B cell (primary cell): ENCODE measurements at regions not wholly inside any gene's neighbourhood (a gene's known extent, or its start where the extent isn't known, plus 50 kb on each side); places are given as distances from the start of the nearest gene placed in this dataset.

Experiments
- ATAC-seq: fragments of 200-7000 bp; cut with Tn5 transposase; one replicate; pipeline ENCODE4 v1.10.0; 2021; ENCODE audit warnings: low read depth, mild to moderate bottlenecking, moderate number of reproducible peaks, moderate library complexity
- CTCF ChIA-PET: fragments of 350-600 bp; sonication (Branson Sonifier 250); formaldehyde crosslinking; loops from one replicate; lab custom pipeline; 2021; ENCODE audit warnings: antibody characterized with exemption, inconsistent platforms; lab: Charles Lee
- POLR2A ChIA-PET: fragments of 350-600 bp; sonication (Branson Sonifier 250); formaldehyde crosslinking; loops from one replicate; lab custom pipeline; 2021; ENCODE audit warnings: antibody characterized with exemption; lab: Charles Lee
- DNase-seq: peaks from one replicate; pipeline ENCODE4 v3.0.0; 2013
- H2AFZ ChIP-seq: 2 replicates; pipeline ENCODE4 v1.6.1; 2012; ENCODE audit warnings: mild to moderate bottlenecking, low read depth, low read length; ENCODE audit not compliant: insufficient read depth, poor library complexity, severe bottlenecking
- H3K27ac ChIP-seq, 2 donors: 1 replicate in 1 of 2; 2 replicates in 1 of 2; pipeline ENCODE4 v1.5.1; 2012 to 2013; ENCODE audit warnings: low read length in 2 of 2, mild to moderate bottlenecking in 2 of 2, moderate library complexity in 1 of 2
- H3K27me3 ChIP-seq, 4 experiments: fragments of 200-600 bp in 1 of 4; sonication (generic) in 1 of 4; replicated peaks in 1 of 4; 1 replicate in 2 of 4; 2 replicates in 2 of 4; pipeline versions ENCODE4 v1.6.1 to v1.7.0; 2013 to 2016; ENCODE audit warnings: low read length in 3 of 4, mild to moderate bottlenecking in 2 of 4, mixed read lengths in 1 of 4, moderate library complexity in 1 of 4; ENCODE audit not compliant: insufficient read depth in 4 of 4, control insufficient read depth in 3 of 4; ENCODE audit errors: control extremely low read depth in 1 of 4
- H3K36me3 ChIP-seq, 2 experiments: replicated peaks in 1 of 2; 1 replicate in 1 of 2; 2 replicates in 1 of 2; pipeline versions ENCODE4 v1.6.1 to v1.7.1; 2013; ENCODE audit warnings: low read length in 1 of 2; ENCODE audit not compliant: insufficient read depth in 2 of 2, control insufficient read depth in 1 of 2; ENCODE audit errors: control extremely low read depth in 1 of 2, extremely low read depth in 1 of 2
- H3K4me1 ChIP-seq, 2 donors: fragments of 200-600 bp in 1 of 2; sonication (generic) in 1 of 2; 1 replicate in 1 of 2; 2 replicates in 1 of 2; pipeline versions ENCODE4 v1.5.1 to v1.6.1; 2013 to 2017; ENCODE audit warnings: low read length in 2 of 2; ENCODE audit not compliant: control insufficient read depth in 2 of 2, insufficient read depth in 2 of 2
- H3K4me2 ChIP-seq: replicated peaks from 2 replicates; pipeline ENCODE3; 2012; ENCODE audit warnings: mild to moderate bottlenecking, low read depth, low read length; ENCODE audit not compliant: poor library complexity, severe bottlenecking
- H3K4me3 ChIP-seq, 5 experiments: fragments of 200-600 bp in 1 of 5; sonication (generic) in 1 of 5; 1 replicate in 3 of 5; 2 replicates in 2 of 5; pipeline versions ENCODE4 v1.5.1 to v1.7.0; 2011 to 2016; ENCODE audit warnings: low read length in 4 of 5, mild to moderate bottlenecking in 4 of 5, low read depth in 2 of 5, control low read depth in 1 of 5, moderate library complexity in 1 of 5; ENCODE audit not compliant: insufficient read depth in 1 of 5; ENCODE audit errors: control extremely low read depth in 1 of 5, extremely low read depth in 1 of 5
- H3K79me2 ChIP-seq: fragments of 200-600 bp; sonication (generic); one replicate; pipeline ENCODE4 v1.6.0; 2016; ENCODE audit warnings: low read length; ENCODE audit not compliant: control insufficient read depth, insufficient read depth
- H3K9ac ChIP-seq: fragments of 200-600 bp; sonication (generic); 2 replicates; pipeline ENCODE4 v1.6.1; 2017; ENCODE audit warnings: mild to moderate bottlenecking, low read length, moderate library complexity
- H3K9me3 ChIP-seq, 3 donors: one replicate each; pipeline versions ENCODE4 v1.6.1 to v1.7.1; 2013; ENCODE audit warnings: low read length in 2 of 3; ENCODE audit not compliant: control insufficient read depth in 2 of 3, insufficient read depth in 1 of 3; ENCODE audit errors: control extremely low read depth in 1 of 3
- H4K20me1 ChIP-seq: 2 replicates; pipeline ENCODE4 v1.6.0; 2012; ENCODE audit warnings: mild to moderate bottlenecking, low read length; ENCODE audit not compliant: insufficient read depth, control insufficient read depth, poor library complexity, severe bottlenecking
- H3K27ac Mint-ChIP-seq: one replicate; pipeline ENCODE4 v1.8.0; 2021; ENCODE audit warnings: mixed read lengths
- H3K27me3 Mint-ChIP-seq: one replicate; pipeline ENCODE4 v1.8.0; 2021; ENCODE audit warnings: mixed read lengths
- H3K4me1 Mint-ChIP-seq: one replicate; pipeline ENCODE4 v1.8.0; 2021; ENCODE audit warnings: mixed read lengths
- H3K4me3 Mint-ChIP-seq: one replicate; pipeline ENCODE4 v1.8.0; 2021; ENCODE audit warnings: mixed read lengths
- H3K9me3 Mint-ChIP-seq: one replicate; pipeline ENCODE4 v1.8.0; 2022; ENCODE audit warnings: mixed read lengths; ENCODE audit not compliant: insufficient read depth
- CTCF ChIP-seq: fragments of 200-600 bp; IDR thresholded peaks from one replicate; pipeline ENCODE4 v1.8.0; 2022; ENCODE audit warnings: antibody characterized with exemption, mild to moderate bottlenecking
- EZH2 ChIP-seq: IDR thresholded peaks from 2 replicates; pipeline ENCODE4 v1.6.1; 2012; ENCODE audit warnings: borderline replicate concordance, low read depth, mild to moderate bottlenecking, moderate library complexity, low read length; ENCODE audit not compliant: insufficient read depth, poor library complexity, severe bottlenecking
- WGBS: methylation state at CpG from one replicate; pipeline ENCODE4 v1.1.5; 2013; ENCODE audit warnings: missing lambda C conversion rate; ENCODE audit not compliant: insufficient coverage; 5-methylcytosine and 5-hydroxymethylcytosine counted together
- intact Hi-C: fragments of 100-400 bp; cut with micrococcal nuclease; formaldehyde crosslinking; loops from one replicate; pipeline ENCODE4 v1.10.0; 2022

- WGBS = 82% methylated on average over 6 of the region's 6 CpGs
- Histone ChIP-seq H3K9me3 (peaks cover 0 to 6% (median 2%) of the 10 kb centered on the region in 3 donors), H3K4me3 (no peak overlapping the region), H3K4me2 (no peak overlapping the region), H4K20me1 (no peaks in the 10 kb centered on the region), H3K27ac (no peak overlapping the region), H3K4me1 (no peaks in the 10 kb centered on the region), H2AFZ (no peak overlapping the region), H3K36me3 (no peaks in the 10 kb centered on the region), H3K9ac (no peak overlapping the region), H3K79me2 (no peaks in the 10 kb centered on the region), H3K27me3 (no peaks in the 10 kb centered on the region)
- POLR2A ChIA-PET = no interaction called here
- Mint-ChIP-seq H3K9me3 (peaks cover 5% of the 10 kb centered on the region), H3K27ac (no peak overlapping the region), H3K4me1 (no peaks in the 10 kb centered on the region), H3K27me3 (peaks cover 5% of the 10 kb centered on the region), H3K4me3 (no peak overlapping the region)
- ATAC-seq = no peak
- TF ChIP-seq EZH2 = no peak
- no peak for TF ChIP-seq CTCF
- DNase-seq = no peak
- CTCF ChIA-PET = no interaction called here
- intact Hi-C loops = no loop called here
These were observed 115.1 kb upstream of the IRX4 start for GRCh38 chr5:1997640-1998347.

GRCh38 chr5:1995491-1995890 is 112.8 kb upstream of the IRX4 start:
- Mint-ChIP-seq H3K9me3 (peaks cover 7% of the 10 kb centered on the region), H3K4me3 (no peak overlapping the region), H3K27ac (no peak overlapping the region), H3K27me3 (peaks cover 9% of the 10 kb centered on the region), H3K4me1 (no peaks in the 10 kb centered on the region)
- POLR2A ChIA-PET = no interaction called here
- H3K9ac ChIP-seq = no peak overlapping the region
- no peak overlapping the region for H3K4me3 ChIP-seq
- DNase-seq (no peak), ATAC-seq (no peak)
- TF ChIP-seq EZH2 (no peak), CTCF (no peak)
- no peaks in the 10 kb centered on the region for H3K36me3 ChIP-seq
- no peaks in the 10 kb centered on the region for H3K4me1 ChIP-seq
- H3K27me3 ChIP-seq = no peaks in the 10 kb centered on the region
- H3K4me2 ChIP-seq = no peak overlapping the region
- CTCF ChIA-PET = no interaction called here
- no peak overlapping the region for H2AFZ ChIP-seq
- H3K27ac ChIP-seq = no peak overlapping the region
- no peaks in the 10 kb centered on the region for H4K20me1 ChIP-seq
- intact Hi-C loops = no loop called here
- WGBS = 88% methylated on average over 5 of the region's 5 CpGs
- no peaks in the 10 kb centered on the region for H3K79me2 ChIP-seq
- H3K9me3 ChIP-seq = peaks cover 0 to 11% (median 2%) of the 10 kb centered on the region in 3 donors
